Fibroblast of the aortic adventitia (primary cell): ENCODE measurements at regions not wholly inside any gene's neighbourhood (a gene's known extent, or its start where the extent isn't known, plus 50 kb on each side); places are given as distances from the start of the nearest gene placed in this dataset. TPM values are rescaled to one million over a fixed set of nuclear protein-coding genes. Genes with fewer than 3 reads are reported as not detected.

ENCODE experiments used
- DNase-seq: peaks from one replicate; pipeline ENCODE4 v3.0.0-alpha.2; 2010; ENCODE audit warnings: low read depth
- H3K4me3 ChIP-seq: 2 replicates; pipeline ENCODE4 v1.5.1; 2011; ENCODE audit warnings: low read depth, mild to moderate bottlenecking, control low read depth, low read length, moderate library complexity
- CTCF ChIP-seq: IDR thresholded peaks from 2 replicates; pipeline ENCODE4 v1.5.1; 2011; ENCODE audit warnings: mild to moderate bottlenecking, low read length, control low read depth, inconsistent platforms; ENCODE audit not compliant: insufficient read depth
- small RNA-seq: library from RNA; depleted of rRNA; stranded (forward); fragments of <200 nt; gene quantifications from one replicate; pipeline ENCODE3, GENCODE V24; 2012

GRCh38 chr3:180534828-180535227 lies 67.1 kb upstream of the TTC14 start:
- DNase-seq, result no peak
- no peak for TF ChIP-seq CTCF
- no peak overlapping the region for H3K4me3 ChIP-seq

- H3K4me3 ChIP-seq, result no peak overlapping the region
- DNase-seq, result no peak
- no peak for TF ChIP-seq CTCF
Observed at GRCh38 chr3:180538493-180538892, 63.5 kb upstream of the TTC14 start.

- TF ChIP-seq CTCF, result no peak
- H3K4me3 ChIP-seq, result no peak overlapping the region
- DNase-seq, result no peak
Observed at GRCh38 chr3:180543877-180544276, 58.1 kb upstream of the TTC14 start.

- no peak for DNase-seq
- H3K4me3 ChIP-seq, result no peak overlapping the region
- TF ChIP-seq CTCF, result no peak
Observed at GRCh38 chr3:180546863-180547262, 55.1 kb upstream of the TTC14 start.

- peak; percentile 76 for DNase-seq
- no peak for TF ChIP-seq CTCF
- H3K4me3 ChIP-seq, result no peak overlapping the region
Observed at GRCh38 chr3:180548050-180548449, 53.9 kb upstream of the TTC14 start.

Small RNA genes lying in the stretch of these regions (small RNA-seq; reads per million reads assigned to genes)
- gene AC134503.1, result not detected
- gene RF00096, result not detected
- gene RNA5SP149, result not detected
